ENCODE measurements at regions not wholly inside any gene's neighbourhood (a gene's known extent, or its start where the extent isn't known, plus 50 kb on each side); places are given as distances from the start of the nearest gene placed in this dataset.

DNA sequence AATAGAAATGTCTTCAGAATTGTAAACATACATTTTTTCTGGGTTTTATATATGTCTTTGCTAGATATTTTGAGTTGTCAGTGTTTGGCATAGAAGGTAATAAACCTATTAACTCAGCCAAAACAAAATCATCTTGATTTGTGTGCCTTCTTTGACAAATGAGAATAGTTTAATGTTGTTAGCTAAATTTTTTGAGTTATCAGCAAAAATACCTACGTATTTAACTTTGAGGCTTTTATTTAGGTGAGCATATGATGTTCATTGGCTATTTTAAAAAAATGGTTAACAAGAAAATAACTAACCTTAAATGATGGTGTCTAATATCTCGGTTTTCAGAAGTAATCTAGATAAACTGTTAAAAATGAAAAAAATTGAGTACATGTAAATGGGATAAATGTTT lies 83.2 kb upstream of the SLC5A9 start:
- TF ChIP-seq POLR2AphosphoS5 (IDR thresholded peaks at IDR 0.05; ENCODE audit: borderline replicate concordance, low read depth, low read length) (no peak), EZH2 (IDR thresholded peaks at IDR 0.05) (no peak), FOXP2 (optimal IDR thresholded peaks at IDR 0.05; ENCODE audit: control extremely low read depth, extremely low read length, insufficient read depth) (no peak)

Measured in SK-N-MC (cell line).